DND-41 (cell line): ENCODE measurements at regions not wholly inside any gene's neighbourhood (a gene's known extent, or its start where the extent isn't known, plus 50 kb on each side); places are given as distances from the start of the nearest gene placed in this dataset.

Experiments
- CTCF ChIP-seq: IDR thresholded peaks from 2 replicates; pipeline ENCODE4 v1.5.1; 2012; ENCODE audit warnings: borderline replicate concordance, low read length, moderate library complexity, mild to moderate bottlenecking; ENCODE audit not compliant: poor library complexity, severe bottlenecking; ENCODE audit errors: extremely low read depth
- EZH2 ChIP-seq: IDR thresholded peaks from 3 replicates; pipeline ENCODE4 v1.6.1; 2012; ENCODE audit warnings: borderline replicate concordance, low read depth, mild to moderate bottlenecking, moderate library complexity, low read length, inconsistent platforms; ENCODE audit not compliant: severe bottlenecking

GRCh38 chr1:172813330-172813729 is 154.4 kb downstream of the FASLG start:
- no peak for TF ChIP-seq CTCF
- TF ChIP-seq EZH2 = no peak
